ENCODE measurements at regions not wholly inside any gene's neighbourhood (a gene's known extent, or its start where the extent isn't known, plus 50 kb on each side); places are given as distances from the start of the nearest gene placed in this dataset.

- Histone ChIP-seq H3K27me3 (ENCODE audit: control insufficient read depth, insufficient read depth, low read length) (peaks cover 68% of the 10 kb centered on the region), H3K4me2 (ENCODE audit: low read depth, low read length) (no peak overlapping the region), H3K23ac (ENCODE audit: low read depth, low read length) (no peak overlapping the region), H3K4me3 (ENCODE audit: insufficient read depth, low read depth, low read length) (no peak overlapping the region), H4K20me1 (ENCODE audit: insufficient read depth, low read length) (no peaks in the 10 kb centered on the region), H3K27ac (ENCODE audit: insufficient read depth, low read length) (no peak overlapping the region), H2BK120ac (ENCODE audit: low read depth, low read length) (no peak overlapping the region), H2AK9ac (replicated peaks; ENCODE audit: low read depth, low read length, poor library complexity) (no peak overlapping the region), H2BK5ac (ENCODE audit: low read depth, low read length, poor library complexity, severe bottlenecking) (no peak overlapping the region), H3K4ac (ENCODE audit: low read depth, low read length) (no peak overlapping the region), H4K91ac (ENCODE audit: insufficient read depth, low read depth, low read length) (no peak overlapping the region), H3K4me1 (ENCODE audit: control insufficient read depth, insufficient read depth, low read length) (no peaks in the 10 kb centered on the region; the same call in 1 of the 2 replicates), H4K8ac (ENCODE audit: low read depth in 2 of 2, low read length in 2 of 2) (no peak overlapping the region), H2AK5ac (ENCODE audit: low read depth, low read length) (no peak overlapping the region), H3K36me3 (ENCODE audit: control insufficient read depth, insufficient read depth, low read length) (no peaks in the 10 kb centered on the region), H2BK20ac (ENCODE audit: low read depth, low read length) (no peak overlapping the region), H3K9ac (ENCODE audit: low read depth, low read length) (no peak overlapping the region), H2AFZ (replicated peaks; ENCODE audit: low read length, poor library complexity) (no peak overlapping the region), H3K14ac (replicated peaks; ENCODE audit: low read depth, low read length) (no peak overlapping the region), H3K9me3 (ENCODE audit: control insufficient read depth, insufficient read depth, low read length) (peaks cover 2% of the 10 kb centered on the region; the same call in 1 of the 2 replicates), H3K79me1 (ENCODE audit: low read depth in 1 of 2, low read length in 2 of 2) (no peaks in the 10 kb centered on the region), H2BK15ac (ENCODE audit: low read depth, low read length) (no peak overlapping the region), H3K9me1 (ENCODE audit: insufficient read depth, low read length) (no peaks in the 10 kb centered on the region), H4K5ac (ENCODE audit: low read depth, low read length) (no peak overlapping the region), H3K56ac (ENCODE audit: extremely low read depth, insufficient read depth, low read length) (no peak overlapping the region), H3K18ac (ENCODE audit: low read depth, low read length) (no peak overlapping the region)
- intact Hi-C loops (cut with micrococcal nuclease) = no loop called here
- dilution Hi-C loops (cut with HindIII; ENCODE audit: low sequenced_read_pairs, unreplicated experiment) = no loop called here
- no TSS peak for BruUV-seq (replicated peaks)
- in situ Hi-C loops (cut with MboI; ENCODE audit: low sequenced_read_pairs) = no loop called here
- TF ChIP-seq MAFK (IDR thresholded peaks at IDR 0.05; ENCODE audit: low read depth, low read length) (no peak), SMC3 (IDR thresholded peaks at IDR 0.05; ENCODE audit: low read depth, low read length) (no peak), RAD21 (IDR thresholded peaks at IDR 0.05; ENCODE audit: low read length) (no peak), MAZ (IDR thresholded peaks at IDR 0.05; ENCODE audit: borderline replicate concordance, low read depth, low read length) (no peak), USF2 (IDR thresholded peaks at IDR 0.05; ENCODE audit: low read depth, low read length) (no peak), FOS (IDR thresholded peaks at IDR 0.05; ENCODE audit: low read depth, low read length) (no peak), CHD1 (IDR thresholded peaks at IDR 0.05; ENCODE audit: low read depth, low read length) (no peak), MXI1 (IDR thresholded peaks at IDR 0.05; ENCODE audit: borderline replicate concordance, low read depth, low read length) (no peak), BHLHE40 (IDR thresholded peaks at IDR 0.05; ENCODE audit: low read depth, low read length) (no peak), RCOR1 (IDR thresholded peaks at IDR 0.05; ENCODE audit: insufficient replicate concordance, low read length) (no peak), ELK1 (IDR thresholded peaks at IDR 0.05; ENCODE audit: borderline replicate concordance, low read depth, low read length) (no peak), RFX5 (IDR thresholded peaks at IDR 0.05; ENCODE audit: low read depth, low read length) (no peak), CEBPB (IDR thresholded peaks at IDR 0.05; ENCODE audit: low read depth, low read length) (no peak), CTCF (conservative IDR thresholded peaks at IDR 0.05; ENCODE audit: low read depth, low read length) (no peak), POLR2A (IDR thresholded peaks at IDR 0.05; ENCODE audit: low read depth, low read length) (no peak), NFE2L2 (IDR thresholded peaks at IDR 0.05; ENCODE audit: low read depth, low read length) (no peak)
- WGBS, 2 experiments (ENCODE audit: extremely low coverage in 2 of 2, insufficient read length in 1 of 2) = 79% methylated on average over 5 of the region's 7 CpGs; no CpG with 5 or more reads in 1 of the 2 experiments
- CTCF ChIA-PET = interaction anchor here (0.6 kb wide), 1 partner anchor 15 kb away, joined by 7 read pairs; no protein-coding TSS in a partner anchor
- POLR2A ChIA-PET (ENCODE audit: unreplicated experiment) = no interaction called here
- no peak for ATAC-seq (ENCODE audit: low read depth)
- DNase-seq = no peak
These were observed 134.6 kb upstream of the RUNX3 start for GRCh38 chr1:25064465-25065240.

All from IMR-90 (cell line).